HepG2 (cell line): ENCODE measurements at regions not wholly inside any gene's neighbourhood (a gene's known extent, or its start where the extent isn't known, plus 50 kb on each side); places are given as distances from the start of the nearest gene placed in this dataset.

Experiments used
- ATAC-seq: fragments of 200-7000 bp; cut with Tn5 transposase; 3 replicates; pipeline ENCODE4 v1.9.1; 2020; ENCODE audit warnings: mild to moderate bottlenecking, moderate library complexity
- BruUV-seq: library from RNA; stranded (reverse); fragments of 400-500 nt; replicated peaks from 2 replicates; lab custom pipeline; 2021; lab: Mats Ljungman, UMichigan
- CTCF ChIA-PET: fragments of 300-600 bp; formaldehyde crosslinking; extraction: SDS; loops from one replicate; lab custom pipeline; 2021; ENCODE audit warnings: low total read pairs, inconsistent platforms, low intra/inter-chr PET ratio; lab: Yijun Ruan, JAX
- POLR2A ChIA-PET: fragments of 350-600 bp; sonication (Branson Sonifier 250); formaldehyde crosslinking; loops from one replicate; lab custom pipeline; 2020; ENCODE audit warnings: antibody characterized with exemption, inconsistent platforms; lab: Yijun Ruan, JAX
- DNase-seq: peaks from one replicate; pipeline ENCODE4 v3.0.0-alpha.2; 2015; ENCODE audit warnings: low spot score
- FAIRE-seq: peaks from 3 replicates; lab custom pipeline; 2011; peaks lifted over from hg19 to GRCh38; lab: Jason Lieb, UNC
- H2AFZ ChIP-seq: one replicate; pipeline ENCODE4 v1.6.1; 2011; ENCODE audit warnings: low read length, inconsistent platforms
- H3K27ac ChIP-seq: fragments of 300-600 bp; 3 replicates; pipeline ENCODE4 v1.8.0; 2011; ENCODE audit warnings: mixed run types, mild to moderate bottlenecking, mixed read lengths, low read length, inconsistent platforms; ENCODE audit not compliant: insufficient read depth; ENCODE audit errors: extremely low read length
- H3K27me3 ChIP-seq, 2 experiments: fragments of 200-600 bp in 1 of 2; 2 replicates in 1 of 2; 3 replicates in 1 of 2; pipeline versions ENCODE4 v1.6.0 to v1.8.0; 2011; ENCODE audit warnings: low read length in 2 of 2, mild to moderate bottlenecking in 2 of 2, moderate library complexity in 2 of 2, inconsistent platforms in 1 of 2; ENCODE audit not compliant: insufficient read depth in 2 of 2, control insufficient read depth in 1 of 2
- H3K36me3 ChIP-seq, 2 experiments: fragments of 200-600 bp in 1 of 2; replicated peaks in 1 of 2; 2 replicates in 1 of 2; 3 replicates in 1 of 2; pipeline versions ENCODE4 v1.5.1 to v1.8.0; 2011; ENCODE audit warnings: low read length in 2 of 2, inconsistent platforms in 1 of 2; ENCODE audit not compliant: insufficient read depth in 2 of 2, control insufficient read depth in 1 of 2
- H3K4me1 ChIP-seq: 2 replicates; pipeline ENCODE4 v1.5.1; 2012; ENCODE audit warnings: low read length, inconsistent platforms; ENCODE audit not compliant: insufficient read depth
- H3K4me2 ChIP-seq: 2 replicates; pipeline ENCODE4 v1.6.0; 2011; ENCODE audit warnings: low read depth, low read length, inconsistent platforms
- H3K4me3 ChIP-seq, 3 experiments: fragments of 200-600 bp in 1 of 3; sonication (generic), shearing (Covaris generic) in 1 of 3; replicated peaks in 1 of 3; 2 replicates each; pipeline ENCODE4 v1.5.1; 2011 to 2016; ENCODE audit warnings: low read length in 3 of 3, inconsistent platforms in 2 of 3, low read depth in 2 of 3, mild to moderate bottlenecking in 2 of 3, control low read depth in 1 of 3, mixed read lengths in 1 of 3; ENCODE audit not compliant: insufficient read depth in 1 of 3
- H3K79me2 ChIP-seq: one replicate; pipeline ENCODE4 v1.6.1; 2011; ENCODE audit warnings: low read length, inconsistent platforms; ENCODE audit not compliant: insufficient read depth
- H3K9ac ChIP-seq: 2 replicates; pipeline ENCODE4 v1.6.0; 2011; ENCODE audit warnings: mild to moderate bottlenecking, low read depth, low read length, inconsistent platforms; ENCODE audit not compliant: insufficient read depth
- H3K9me3 ChIP-seq: 2 replicates; pipeline ENCODE4 v1.5.1; 2012; ENCODE audit warnings: mild to moderate bottlenecking, low read length
- H4K20me1 ChIP-seq: 2 replicates; pipeline ENCODE4 v1.6.0; 2011; ENCODE audit warnings: inconsistent platforms, mild to moderate bottlenecking, low read length, moderate library complexity; ENCODE audit not compliant: insufficient read depth
- HOXA5 ChIP-seq: sonication (generic); formaldehyde crosslinking; IDR thresholded peaks from 2 replicates; pipeline ENCODE4 v1.4.0; 2020; ENCODE audit warnings: missing genetic modification reagents
- ISL2 ChIP-seq: sonication (generic); formaldehyde crosslinking; IDR thresholded peaks from 2 replicates; pipeline ENCODE4 v1.5.0; 2020; ENCODE audit warnings: missing genetic modification reagents
- MAF1 ChIP-seq: sonication (generic); formaldehyde crosslinking; IDR thresholded peaks from 2 replicates; pipeline ENCODE4 v1.5.0; 2020; ENCODE audit warnings: missing genetic modification reagents, borderline replicate concordance
- MBNL3 ChIP-seq: fragments of 250-450 bp; sonication (Bioruptor Pico); conservative IDR thresholded peaks from 2 replicates; pipeline ENCODE4 v1.8.0; 2022; ENCODE audit warnings: mild to moderate bottlenecking, inconsistent platforms
- ZNF225 ChIP-seq: sonication (generic); formaldehyde crosslinking; IDR thresholded peaks from 2 replicates; pipeline ENCODE4 v1.4.0; 2020; ENCODE audit warnings: mild to moderate bottlenecking, missing genetic modification reagents
- ZNF572 ChIP-seq: sonication (generic); formaldehyde crosslinking; IDR thresholded peaks from 2 replicates; pipeline ENCODE4 v1.5.1; 2020; ENCODE audit warnings: mild to moderate bottlenecking, missing genetic modification reagents
- ZNF652 ChIP-seq: IDR thresholded peaks from 2 replicates; pipeline ENCODE4 v1.6.1; 2016; ENCODE audit warnings: low read depth, borderline replicate concordance
- WGBS: methylation state at CpG from one replicate; pipeline ENCODE4 v1.1.6; 2017; ENCODE audit warnings: low lambda C conversion rate; 5-methylcytosine and 5-hydroxymethylcytosine counted together
- in situ Hi-C: cut with HindIII; loops from 2 replicates; pipeline ENCODE4 v1.10.0; 2017; ENCODE audit warnings: low pct_unique_long_range_greater_than_20kb; ENCODE audit not compliant: extremely low pct_ligation_motif_present
- intact Hi-C: fragments of 100-400 bp; cut with micrococcal nuclease; formaldehyde crosslinking; loops from one replicate; pipeline ENCODE4 v1.10.0; 2022; ENCODE audit not compliant: unreplicated experiment
- TF ChIP-seq, protein P1 (sequence below): IDR thresholded peaks from 2 replicates; pipeline ENCODE4 v1.6.1; 2016; ENCODE audit warnings: low read depth, borderline replicate concordance

DNA sequence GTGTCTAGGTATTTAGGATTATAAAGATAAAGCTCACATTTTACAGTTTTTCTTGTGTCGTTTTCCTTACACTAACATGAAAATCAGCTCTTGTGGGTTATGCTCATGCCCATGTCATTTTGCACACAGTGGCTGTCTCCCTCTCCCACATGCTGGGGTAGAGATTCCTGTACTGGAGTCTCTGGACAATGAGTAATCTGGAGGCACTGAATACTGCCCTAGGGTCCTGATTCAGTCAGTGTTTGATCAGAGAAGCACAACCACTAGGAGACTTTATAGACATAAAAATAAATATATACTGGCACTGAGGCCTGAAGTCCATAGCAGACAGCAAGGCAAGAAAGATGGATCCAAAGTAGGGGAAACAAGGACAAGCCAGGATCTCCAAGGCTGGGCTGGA, 1008.8 kb downstream of the KCNMA1 start:
- no peak for TF ChIP-seq ZNF225
- no peak for TF ChIP-seq ISL2
- TF ChIP-seq MAF1, result no peak
- no peak for TF ChIP-seq HOXA5 (CRISPR knock-in tag)
- no peak for TF ChIP-seq ZNF572
- TF ChIP-seq ZNF652 (CRISPR knock-in tag), result no peak
- Histone ChIP-seq H3K27ac (no peak overlapping the region), H2AFZ (no peak overlapping the region), H3K36me3 (no peaks in the 10 kb centered on the region), H3K4me1 (no peaks in the 10 kb centered on the region), H3K9ac (no peak overlapping the region), H3K79me2 (no peaks in the 10 kb centered on the region), H3K4me2 (no peak overlapping the region), H3K27me3 (peaks cover 0 to 19% of the 10 kb centered on the region in 2 experiments; a peak in 3 of 5 replicates), H4K20me1 (no peaks in the 10 kb centered on the region), H3K9me3 (no peaks in the 10 kb centered on the region), H3K4me3 (no peak overlapping the region)
- ChIA-PET CTCF (no interaction called here), POLR2A (no interaction called here)
- intact Hi-C loops (no loop called here), in situ Hi-C loops (no loop called here)
- WGBS, result 0% methylated on average over 1 of the region's 1 CpG
- FAIRE-seq (no peak), DNase-seq (no peak), ATAC-seq (no peak)
- no TSS peak for BruUV-seq

DNA sequence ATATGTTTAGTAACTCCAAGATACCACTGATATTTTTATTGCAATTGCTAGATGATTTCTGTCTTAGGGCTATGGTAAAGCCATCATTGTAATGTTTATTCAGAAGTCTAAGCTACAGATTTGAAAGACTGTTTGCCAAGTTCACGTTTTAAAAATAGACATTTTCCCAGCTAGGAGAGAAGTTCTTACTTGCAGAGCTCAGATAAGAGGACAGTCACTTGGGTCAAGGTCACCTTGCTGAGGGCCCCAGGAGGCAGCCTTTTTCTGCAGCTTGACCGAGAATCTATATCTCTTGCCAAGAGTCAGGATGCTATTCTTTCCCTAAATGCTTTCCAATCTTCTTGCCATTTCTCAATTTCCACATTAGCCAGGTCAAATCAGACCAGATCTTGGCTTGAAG, 1011.2 kb downstream of the KCNMA1 start:
- intact Hi-C loops, result no loop called here
- Histone ChIP-seq H3K27me3 (peaks cover 0 to 13% of the 10 kb centered on the region in 2 experiments; a peak in 2 of 5 replicates), H3K9me3 (no peaks in the 10 kb centered on the region), H3K4me3 (no peak overlapping the region), H3K79me2 (no peaks in the 10 kb centered on the region), H3K27ac (no peak overlapping the region), H3K4me2 (no peak overlapping the region), H3K4me1 (no peaks in the 10 kb centered on the region), H3K36me3 (no peaks in the 10 kb centered on the region), H4K20me1 (no peaks in the 10 kb centered on the region), H3K9ac (no peak overlapping the region), H2AFZ (no peak overlapping the region)
- POLR2A ChIA-PET, result no interaction called here
- CTCF ChIA-PET, result no interaction called here
- in situ Hi-C loops, result no loop called here
- BruUV-seq, result no TSS peak
- WGBS, result 0% methylated on average over 2 of the region's 2 CpGs
- TF ChIP-seq, protein P1, sequence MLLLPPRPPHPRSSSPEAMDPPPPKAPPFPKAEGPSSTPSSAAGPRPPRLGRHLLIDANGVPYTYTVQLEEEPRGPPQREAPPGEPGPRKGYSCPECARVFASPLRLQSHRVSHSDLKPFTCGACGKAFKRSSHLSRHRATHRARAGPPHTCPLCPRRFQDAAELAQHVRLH (CRISPR knock-in tag), result no peak
- TF ChIP-seq ZNF572 (no peak), MBNL3 (no peak)
- ATAC-seq (no peak), FAIRE-seq (no peak), DNase-seq (no peak)
